ENCODE measurements at regions not wholly inside any gene's neighbourhood (a gene's known extent, or its start where the extent isn't known, plus 50 kb on each side); places are given as distances from the start of the nearest gene placed in this dataset.
A peak's percentile ranks its signal among the peaks of the same experiment; 100 is the strongest.

- Histone ChIP-seq H4K20me1 (ENCODE audit: insufficient read depth, low read length) (no peaks in the 10 kb centered on the region), H3K79me2 (ENCODE audit: insufficient read depth, low read length) (no peaks in the 10 kb centered on the region), H3K4me3 (ENCODE audit: low read depth, low read length, poor library complexity, severe bottlenecking) (no peak overlapping the region), H2AFZ (ENCODE audit: low read length) (no peak overlapping the region), H3F3A (ENCODE audit: insufficient read depth, low read length) (no peaks in the 10 kb centered on the region), H3K27me3 (ENCODE audit: insufficient read depth, low read length) (no peaks in the 10 kb centered on the region), H3K9ac (ENCODE audit: low read length) (no peak overlapping the region), H3K4me1 (ENCODE audit: insufficient read depth, low read length, severe bottlenecking) (no peaks in the 10 kb centered on the region), H3K9me2 (ENCODE audit: low read depth, low read length) (no peaks in the 10 kb centered on the region), H3K36me3 (ENCODE audit: insufficient read depth, low read length) (no peaks in the 10 kb centered on the region), H3K4me2 (ENCODE audit: low read length) (no peak overlapping the region), H3K27ac (ENCODE audit: low read depth, low read length, poor library complexity, severe bottlenecking) (no peak overlapping the region), H3K9me3 (ENCODE audit: low read length) (no peaks in the 10 kb centered on the region)
- peak; percentile 46; the same call in 1 of the 2 replicates for TF ChIP-seq CTCF (IDR thresholded peaks at IDR 0.05; ENCODE audit: low read length)
- no peak for TF ChIP-seq EZH2 (IDR thresholded peaks at IDR 0.05; ENCODE audit: borderline replicate concordance, low read length)
Measured at GRCh38 chr1:56189946-56190805, 389.2 kb downstream of the PLPP3 start.

- H4K20me1 ChIP-seq (ENCODE audit: insufficient read depth, low read length): no peaks in the 10 kb centered on the region
Measured at GRCh38 chr1:56189454-56189853, 389.9 kb downstream of the PLPP3 start.

GRCh38 chr1:56188855-56189254 is 390.5 kb downstream of the PLPP3 start:
- H3K4me2 ChIP-seq (ENCODE audit: low read length): no peak overlapping the region
- H3K9me2 ChIP-seq (ENCODE audit: low read depth, low read length): no peaks in the 10 kb centered on the region
- H3K27me3 ChIP-seq (ENCODE audit: insufficient read depth, low read length): no peaks in the 10 kb centered on the region
- H3K27ac ChIP-seq (ENCODE audit: low read depth, low read length, poor library complexity, severe bottlenecking): no peak overlapping the region
- no peaks in the 10 kb centered on the region for H3K9me3 ChIP-seq (ENCODE audit: low read length)
- TF ChIP-seq EZH2 (IDR thresholded peaks at IDR 0.05; ENCODE audit: borderline replicate concordance, low read length): no peak
- no peak for TF ChIP-seq CTCF (IDR thresholded peaks at IDR 0.05; ENCODE audit: low read length)
- H3K9ac ChIP-seq (ENCODE audit: low read length): no peak overlapping the region
- H3K4me3 ChIP-seq (ENCODE audit: low read depth, low read length, poor library complexity, severe bottlenecking): no peak overlapping the region
- H4K20me1 ChIP-seq (ENCODE audit: insufficient read depth, low read length): no peaks in the 10 kb centered on the region
- no peak overlapping the region for H2AFZ ChIP-seq (ENCODE audit: low read length)
- no peaks in the 10 kb centered on the region for H3F3A ChIP-seq (ENCODE audit: insufficient read depth, low read length)
- H3K4me1 ChIP-seq (ENCODE audit: insufficient read depth, low read length, severe bottlenecking): no peaks in the 10 kb centered on the region
- no peaks in the 10 kb centered on the region for H3K79me2 ChIP-seq (ENCODE audit: insufficient read depth, low read length)
- H3K36me3 ChIP-seq (ENCODE audit: insufficient read depth, low read length): no peaks in the 10 kb centered on the region

More at GRCh38 chr1:56189454-56189853, 389.9 kb downstream of the PLPP3 start:
- no peak for TF ChIP-seq EZH2 (IDR thresholded peaks at IDR 0.05; ENCODE audit: borderline replicate concordance, low read length)
- no peak for TF ChIP-seq CTCF (IDR thresholded peaks at IDR 0.05; ENCODE audit: low read length)
- Histone ChIP-seq H3K27me3 (ENCODE audit: insufficient read depth, low read length) (no peaks in the 10 kb centered on the region), H3K36me3 (ENCODE audit: insufficient read depth, low read length) (no peaks in the 10 kb centered on the region), H3K9ac (ENCODE audit: low read length) (no peak overlapping the region), H3F3A (ENCODE audit: insufficient read depth, low read length) (no peaks in the 10 kb centered on the region), H3K9me2 (ENCODE audit: low read depth, low read length) (no peaks in the 10 kb centered on the region), H3K9me3 (ENCODE audit: low read length) (no peaks in the 10 kb centered on the region), H3K79me2 (ENCODE audit: insufficient read depth, low read length) (no peaks in the 10 kb centered on the region), H3K4me3 (ENCODE audit: low read depth, low read length, poor library complexity, severe bottlenecking) (no peak overlapping the region), H2AFZ (ENCODE audit: low read length) (no peak overlapping the region), H3K27ac (ENCODE audit: low read depth, low read length, poor library complexity, severe bottlenecking) (no peak overlapping the region), H3K4me1 (ENCODE audit: insufficient read depth, low read length, severe bottlenecking) (no peaks in the 10 kb centered on the region), H3K4me2 (ENCODE audit: low read length) (no peak overlapping the region)
